GM18517 (cell line): ENCODE measurements at regions not wholly inside any gene's neighbourhood (a gene's known extent, or its start where the extent isn't known, plus 50 kb on each side); places are given as distances from the start of the nearest gene placed in this dataset.
A peak's percentile ranks its signal among the peaks of the same experiment; 100 is the strongest.
"Not testable (repeated sequence)": the region's sequence is repeated elsewhere in the genome, so short reads cannot be mapped to it uniquely, and the experiment has no call there.

ENCODE experiments used
- ATAC-seq: cut with Tn5 transposase; IDR thresholded peaks from one replicate; pipeline ENCODE4 v1.9.1; 2021; ENCODE audit warnings: mild to moderate bottlenecking, moderate library complexity; ENCODE audit not compliant: unreplicated experiment

GRCh38 chr6:135129136-135129856 is 51.8 kb upstream of the MYB start:
- peak; percentile 56 for ATAC-seq

GRCh38 chr6:135128268-135128914 is 52.7 kb upstream of the MYB start:
- peak; percentile 90 for ATAC-seq

DNA sequence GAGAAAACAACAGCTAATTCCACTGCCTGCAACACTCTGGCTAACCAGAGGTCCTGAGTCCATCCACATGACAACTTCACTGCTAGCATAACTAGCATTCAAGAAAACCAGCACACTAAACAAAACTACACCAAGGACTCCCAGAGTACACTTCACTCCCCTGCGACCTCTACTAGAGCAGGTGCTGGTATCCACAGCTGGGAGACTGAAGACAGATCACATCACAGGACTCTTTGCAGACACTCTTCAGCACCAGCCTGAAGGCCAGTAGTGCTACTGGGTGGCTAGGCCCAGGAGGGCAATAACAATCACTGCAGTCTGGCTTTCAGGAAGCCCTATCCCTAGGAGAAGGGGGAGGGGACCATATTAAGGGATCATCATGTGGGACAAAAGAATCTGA is 54.4 kb upstream of the MYB start:
- no peak for ATAC-seq

GRCh38 chr6:135126034-135126433 is 55.1 kb upstream of the MYB start:
- no peak for ATAC-seq

DNA sequence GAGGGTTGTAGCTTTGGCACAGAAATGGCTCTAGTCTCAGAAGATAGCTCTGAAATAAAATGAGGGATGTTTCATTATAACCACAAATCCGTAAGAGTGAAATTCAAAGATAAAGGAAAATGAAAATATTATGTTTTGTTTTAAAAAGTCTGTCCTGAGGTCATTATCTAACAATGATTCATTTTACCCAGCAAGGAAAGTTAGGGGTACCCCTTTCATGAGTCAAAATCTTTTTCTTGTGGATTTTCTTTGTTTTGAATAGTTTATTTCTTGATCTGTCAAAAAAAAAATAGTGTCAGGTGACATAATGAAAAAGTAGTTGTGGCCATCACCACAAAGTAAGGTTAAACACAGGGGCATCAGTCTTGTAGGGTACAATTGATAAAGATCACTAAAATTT is 59.7 kb upstream of the MYB start:
- no peak for ATAC-seq

GRCh38 chr6:135118134-135118730 is 62.9 kb upstream of the MYB start:
- ATAC-seq: no peak

- ATAC-seq: no peak
Observed at GRCh38 chr6:135117413-135117968, 62.9 kb upstream of the HBS1L start.

- no peak for ATAC-seq
Observed at GRCh38 chr6:135116571-135116970, 61.9 kb upstream of the HBS1L start.

DNA sequence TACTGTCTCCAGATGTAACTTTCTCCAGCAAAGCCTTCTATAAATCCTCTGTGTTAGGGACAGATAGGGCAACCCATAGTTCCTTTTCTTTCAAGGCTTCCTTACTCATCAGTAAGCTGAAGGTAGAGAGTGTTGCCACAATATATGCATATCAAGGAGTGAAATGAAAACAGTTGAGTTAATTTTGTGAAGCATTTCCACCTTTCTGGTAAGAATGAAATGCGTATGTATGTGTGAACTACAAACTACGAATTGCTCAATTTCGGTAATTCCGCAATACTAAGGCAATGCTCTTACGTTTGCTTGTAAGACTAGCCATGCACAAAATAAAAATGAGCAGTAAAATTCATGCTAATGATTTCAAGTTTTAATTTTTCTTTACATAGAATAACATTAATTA is 61.2 kb upstream of the HBS1L start:
- ATAC-seq: no peak

DNA sequence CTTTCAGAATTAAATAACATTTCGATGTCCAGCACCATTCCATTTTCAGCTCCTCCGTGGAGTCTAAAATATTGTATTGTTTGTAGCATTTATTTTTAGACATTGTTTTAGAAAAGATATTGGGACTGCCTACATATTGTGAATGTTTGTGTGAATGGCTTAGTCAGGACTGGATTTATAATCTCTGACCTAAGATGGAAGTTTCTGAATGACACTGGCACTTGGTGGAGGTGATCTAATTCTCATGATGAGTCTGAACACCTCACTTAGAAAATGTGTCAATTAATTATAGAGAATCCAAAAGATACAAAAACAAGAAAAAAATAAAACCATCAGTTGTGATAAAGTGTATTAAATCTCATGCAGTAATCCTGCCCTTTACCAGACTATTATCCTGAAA is 60.8 kb upstream of the HBS1L start:
- no peak for ATAC-seq

GRCh38 chr6:135114355-135115145 is 59.9 kb upstream of the HBS1L start:
- no peak for ATAC-seq

DNA sequence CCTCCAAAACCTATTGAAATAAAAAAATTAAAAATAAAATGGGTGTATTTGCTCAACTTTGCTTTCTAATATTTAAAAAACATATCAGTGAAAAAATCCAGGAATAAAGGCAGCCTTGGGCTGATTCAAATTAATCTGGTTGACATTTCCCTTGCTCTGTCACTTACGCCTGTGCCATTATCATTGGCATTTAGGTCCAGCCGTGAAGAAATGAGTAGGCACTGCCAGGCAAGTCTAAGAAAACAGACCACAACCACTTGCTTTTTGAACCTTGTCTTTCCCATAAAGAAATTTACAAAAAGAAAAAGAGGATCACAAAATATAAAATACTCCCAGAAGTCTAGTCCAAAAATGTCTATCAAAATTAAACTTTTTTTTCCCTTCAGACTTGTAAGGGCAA is 59.2 kb upstream of the HBS1L start:
- ATAC-seq: no peak

DNA sequence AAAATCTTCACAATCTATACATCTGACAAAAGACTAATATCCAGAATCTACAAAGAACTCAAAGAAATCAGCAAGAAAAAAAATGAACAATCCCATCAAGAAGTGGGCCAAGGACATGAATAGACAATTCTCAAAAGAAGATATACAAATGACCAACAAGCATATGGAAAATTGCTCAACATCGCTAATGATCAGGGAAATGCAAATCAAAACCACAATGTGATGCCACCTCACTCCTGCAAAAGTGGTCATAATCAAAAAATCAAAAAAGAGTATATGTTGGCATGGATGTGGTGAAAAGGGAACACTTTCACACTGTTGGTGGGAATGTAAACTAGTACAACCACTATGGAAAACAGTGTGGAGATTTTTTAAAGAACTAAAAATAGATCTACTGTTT is 58.3 kb upstream of the HBS1L start:
- not testable (repeated sequence) for ATAC-seq

DNA sequence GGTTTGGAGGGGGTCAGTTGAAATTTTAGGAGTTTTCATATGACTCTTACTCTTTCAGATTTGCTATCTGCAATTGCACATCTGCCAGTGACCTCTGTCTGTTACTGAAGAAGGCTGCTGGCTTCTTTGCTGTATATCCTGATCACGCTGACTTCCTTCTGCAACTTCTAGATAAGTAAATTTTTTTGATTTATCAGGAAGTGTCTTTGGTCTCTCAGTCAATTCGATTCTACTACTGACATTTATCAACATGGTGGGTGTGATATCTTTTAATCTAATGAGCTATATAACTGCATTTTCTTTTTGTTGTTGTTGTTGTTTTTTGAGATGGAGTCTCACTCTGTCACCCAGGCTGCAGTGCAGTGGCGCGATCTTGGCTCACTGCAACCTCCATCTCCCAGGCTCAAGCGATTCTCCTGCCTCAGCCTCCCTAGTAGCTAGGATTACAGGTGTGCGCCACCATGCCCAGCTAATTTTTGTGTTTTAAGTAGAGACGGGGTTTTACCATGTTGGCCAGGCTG is 55.7 kb upstream of the HBS1L start:
- not testable (repeated sequence) for ATAC-seq

GRCh38 chr6:135109761-135110160 is 55.1 kb upstream of the HBS1L start:
- no peak for ATAC-seq

- ATAC-seq: no peak
Observed at GRCh38 chr6:135108692-135109091, 54.1 kb upstream of the HBS1L start.

GRCh38 chr6:135106611-135107010 is 52.0 kb upstream of the HBS1L start:
- ATAC-seq: no peak

DNA sequence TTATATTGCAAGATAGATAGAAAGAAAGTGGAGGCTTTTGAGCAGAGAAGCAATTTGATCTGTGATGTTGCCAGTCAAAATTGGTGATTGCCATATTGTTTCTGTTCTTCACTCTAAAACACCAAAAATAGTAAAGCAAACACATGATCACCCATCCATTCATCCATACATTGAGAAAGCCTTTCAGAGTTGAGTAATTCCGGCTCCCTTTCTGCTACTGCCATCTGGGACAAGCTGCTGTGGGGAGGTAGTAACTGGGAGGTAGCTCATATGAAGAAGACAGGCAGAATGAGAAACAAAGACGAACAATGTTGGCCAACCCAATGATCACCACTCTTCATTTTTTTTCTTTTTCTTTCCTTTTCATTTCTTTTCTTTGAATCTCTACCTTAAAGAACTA is 51.1 kb upstream of the HBS1L start:
- no peak for ATAC-seq

- ATAC-seq: no peak
Observed at GRCh38 chr6:135105299-135105698, 50.7 kb upstream of the HBS1L start.
